Activated T-helper 2 cell treated with anti-CD3 and anti-CD28 coated beads, Interferon-gamma antibody, Interleukin-2, Interleukin-4, amounts not matched to agents 10 μg/mL and 5 μg/mL and 100 μg/mL, durations not matched to agents 14 hours and 24 hours and 36 hours (primary cell): ENCODE measurements at regions not wholly inside any gene's neighbourhood (a gene's known extent, or its start where the extent isn't known, plus 50 kb on each side); places are given as distances from the start of the nearest gene placed in this dataset.

Experiments used
- DNase-seq: peaks from one replicate; pipeline ENCODE4 v3.0.0; 2021; ENCODE audit warnings: low spot score
- H3K27ac Mint-ChIP-seq: one replicate; pipeline ENCODE4 v1.8.0; 2021; ENCODE audit warnings: mixed read lengths
- H3K27me3 Mint-ChIP-seq: one replicate; pipeline ENCODE4 v1.8.0; 2021; ENCODE audit warnings: low read depth, mixed read lengths
- H3K36me3 Mint-ChIP-seq: one replicate; pipeline ENCODE4 v1.8.0; 2021; ENCODE audit warnings: low read depth, mixed read lengths
- H3K4me1 Mint-ChIP-seq: one replicate; pipeline ENCODE4 v1.8.0; 2021; ENCODE audit warnings: low read depth, mixed read lengths
- H3K4me3 Mint-ChIP-seq: one replicate; pipeline ENCODE4 v1.8.0; 2021; ENCODE audit warnings: low read depth, mild to moderate bottlenecking, moderate library complexity, mixed read lengths
- H3K9me3 Mint-ChIP-seq: one replicate; pipeline ENCODE4 v1.8.0; 2021; ENCODE audit warnings: mixed read lengths
- intact Hi-C: fragments of 100-400 bp; cut with micrococcal nuclease; formaldehyde crosslinking; loops from one replicate; pipeline ENCODE4 v1.15.1; 2023

- Mint-ChIP-seq H3K4me1 (no peaks in the 10 kb centered on the region), H3K9me3 (no peaks in the 10 kb centered on the region), H3K27ac (no peak overlapping the region), H3K27me3 (no peaks in the 10 kb centered on the region), H3K4me3 (no peak overlapping the region), H3K36me3 (no peaks in the 10 kb centered on the region)
- intact Hi-C loops: no loop called here
- no peak for DNase-seq
Measured at GRCh38 chr22:47645450-47645914, 883.0 kb downstream of the TBC1D22A start.

- Mint-ChIP-seq H3K4me3 (no peak overlapping the region), H3K27me3 (no peaks in the 10 kb centered on the region), H3K27ac (no peak overlapping the region), H3K9me3 (peaks cover 17% of the 10 kb centered on the region), H3K36me3 (no peaks in the 10 kb centered on the region), H3K4me1 (no peaks in the 10 kb centered on the region)
- DNase-seq: no peak
- intact Hi-C loops: no loop called here
Measured at GRCh38 chr22:47634347-47634746, 871.9 kb downstream of the TBC1D22A start.

DNA sequence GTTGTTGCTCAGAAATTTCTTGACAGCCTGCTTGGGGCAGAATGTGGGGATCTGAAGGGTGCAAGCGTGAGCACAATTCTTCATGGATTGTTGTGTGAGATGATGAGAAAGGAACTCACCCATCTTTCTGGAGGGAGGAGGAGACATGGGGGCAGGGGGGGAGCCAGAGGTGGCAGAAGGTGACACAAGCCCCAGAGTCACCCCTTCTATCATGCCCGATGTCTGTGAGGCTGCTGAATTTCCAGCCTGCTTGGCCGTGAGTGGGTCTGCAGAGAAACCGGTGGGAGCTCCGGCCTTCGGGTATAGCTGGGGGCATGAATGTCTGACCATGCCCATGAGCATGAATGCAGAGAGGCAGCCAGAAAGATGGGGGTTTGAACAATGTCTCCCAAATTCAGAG, 870.7 kb downstream of the TBC1D22A start:
- Mint-ChIP-seq H3K27ac (no peak overlapping the region), H3K9me3 (peaks cover 11% of the 10 kb centered on the region), H3K4me1 (no peaks in the 10 kb centered on the region), H3K36me3 (no peaks in the 10 kb centered on the region), H3K4me3 (no peak overlapping the region), H3K27me3 (no peaks in the 10 kb centered on the region)
- intact Hi-C loops: no loop called here
- DNase-seq: no peak

DNA sequence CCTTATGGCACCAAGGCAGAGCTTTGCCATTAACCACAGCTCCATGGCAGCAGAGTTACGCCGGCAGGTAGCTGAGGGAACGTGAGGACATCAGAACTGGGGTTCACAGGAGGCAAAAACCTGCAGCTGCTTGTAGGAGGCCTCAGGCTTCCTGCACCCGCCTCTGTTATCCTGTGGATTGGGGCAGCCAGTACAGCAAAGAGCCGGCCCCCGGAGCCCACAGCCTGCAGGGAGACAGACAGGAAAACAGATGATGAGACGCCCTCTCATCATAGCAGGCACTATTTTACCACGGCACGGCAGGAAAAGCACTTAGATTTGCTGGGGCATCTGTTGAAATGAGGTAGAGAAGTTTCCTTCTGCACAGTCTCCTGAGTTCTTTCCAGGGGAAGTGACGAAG, 870.3 kb downstream of the TBC1D22A start:
- Mint-ChIP-seq H3K9me3 (peaks cover 8% of the 10 kb centered on the region), H3K4me1 (no peaks in the 10 kb centered on the region), H3K27ac (no peak overlapping the region), H3K36me3 (no peaks in the 10 kb centered on the region), H3K4me3 (no peak overlapping the region), H3K27me3 (no peaks in the 10 kb centered on the region)
- DNase-seq: no peak
- intact Hi-C loops: no loop called here

GRCh38 chr22:47631571-47632102, 869.2 kb downstream of the TBC1D22A start:
- no peak overlapping the region for H3K4me3 Mint-ChIP-seq

GRCh38 chr22:47630741-47631534, 868.5 kb downstream of the TBC1D22A start:
- no peak for DNase-seq
- Mint-ChIP-seq H3K36me3 (no peaks in the 10 kb centered on the region), H3K9me3 (peaks cover 4% of the 10 kb centered on the region), H3K27me3 (no peaks in the 10 kb centered on the region), H3K4me1 (no peaks in the 10 kb centered on the region), H3K27ac (no peak overlapping the region), H3K4me3 (no peak overlapping the region)
- intact Hi-C loops: no loop called here

More at GRCh38 chr22:47631571-47632102, 869.2 kb downstream of the TBC1D22A start:
- Mint-ChIP-seq H3K9me3 (peaks cover 4% of the 10 kb centered on the region), H3K36me3 (no peaks in the 10 kb centered on the region), H3K27ac (no peak overlapping the region), H3K27me3 (no peaks in the 10 kb centered on the region), H3K4me1 (no peaks in the 10 kb centered on the region)
- intact Hi-C loops: no loop called here
- DNase-seq: no peak

DNA sequence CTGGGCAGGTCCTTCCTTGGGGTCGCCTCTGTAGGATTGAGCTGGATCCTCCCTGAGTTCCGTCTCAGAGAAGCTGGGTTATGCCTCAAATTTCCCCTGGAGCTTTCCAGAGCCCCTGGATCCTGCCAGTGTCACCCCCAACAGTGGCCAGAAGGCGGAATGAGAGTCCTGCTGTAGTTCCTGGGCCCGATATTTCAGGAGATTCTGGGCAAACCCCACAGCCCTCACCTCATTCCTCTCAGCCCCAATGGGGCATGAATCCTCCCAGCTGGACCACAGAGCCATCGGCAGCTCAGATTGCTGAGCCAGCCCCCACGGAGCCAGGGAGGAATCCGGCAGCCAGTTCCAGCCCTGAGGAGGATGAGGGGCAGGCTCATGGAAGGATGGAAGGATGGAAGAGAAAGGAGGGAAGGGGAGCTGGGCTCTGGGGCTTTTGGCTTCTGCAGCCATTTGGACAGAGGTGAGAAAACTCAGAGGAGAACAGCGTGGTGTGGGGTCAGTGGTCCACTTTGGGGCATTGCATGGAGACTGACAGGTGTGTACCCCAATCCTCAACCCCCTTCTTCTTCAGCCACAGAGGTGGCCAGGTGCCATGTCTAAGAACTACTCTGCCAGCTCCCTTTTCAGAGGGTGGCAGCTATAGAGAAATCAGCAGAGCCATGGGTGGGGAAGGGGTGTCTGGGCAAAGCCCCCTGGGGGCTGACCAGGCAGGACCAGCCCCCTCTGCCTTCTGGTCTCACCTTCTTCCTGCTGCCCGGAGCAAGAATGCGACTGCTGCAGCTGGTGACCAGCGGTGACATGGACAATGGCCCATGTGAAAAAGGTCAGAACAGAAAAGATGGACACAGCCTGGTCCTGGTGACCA, 867.6 kb downstream of the TBC1D22A start:
- Mint-ChIP-seq H3K4me3 (no peak overlapping the region), H3K4me1 (no peaks in the 10 kb centered on the region), H3K9me3 (no peaks in the 10 kb centered on the region), H3K27ac (no peak overlapping the region), H3K27me3 (no peaks in the 10 kb centered on the region), H3K36me3 (no peaks in the 10 kb centered on the region)
- intact Hi-C loops: no loop called here
- DNase-seq: no peak

GRCh38 chr22:47629273-47629711, 866.8 kb downstream of the TBC1D22A start:
- Mint-ChIP-seq H3K4me1 (no peaks in the 10 kb centered on the region), H3K27ac (no peak overlapping the region), H3K36me3 (no peaks in the 10 kb centered on the region), H3K4me3 (no peak overlapping the region), H3K27me3 (no peaks in the 10 kb centered on the region), H3K9me3 (no peaks in the 10 kb centered on the region)
- intact Hi-C loops: no loop called here
- no peak for DNase-seq

- no peaks in the 10 kb centered on the region for H3K9me3 Mint-ChIP-seq
- H3K36me3 Mint-ChIP-seq: no peaks in the 10 kb centered on the region
- no peak overlapping the region for H3K4me3 Mint-ChIP-seq
- no peaks in the 10 kb centered on the region for H3K4me1 Mint-ChIP-seq
- DNase-seq: no peak
- no peak overlapping the region for H3K27ac Mint-ChIP-seq
- no peaks in the 10 kb centered on the region for H3K27me3 Mint-ChIP-seq
- intact Hi-C loops: no loop called here
Measured at GRCh38 chr22:47628477-47629272, 866.2 kb downstream of the TBC1D22A start.

- intact Hi-C loops: no loop called here
- H3K9me3 Mint-ChIP-seq: no peaks in the 10 kb centered on the region
- H3K36me3 Mint-ChIP-seq: no peaks in the 10 kb centered on the region
- H3K4me3 Mint-ChIP-seq: no peak overlapping the region
- no peak overlapping the region for H3K27ac Mint-ChIP-seq
- DNase-seq: no peak
- H3K4me1 Mint-ChIP-seq: no peaks in the 10 kb centered on the region
- no peaks in the 10 kb centered on the region for H3K27me3 Mint-ChIP-seq
Measured at GRCh38 chr22:47627556-47628253, 865.3 kb downstream of the TBC1D22A start.

- intact Hi-C loops: no loop called here
- no peak for DNase-seq
- Mint-ChIP-seq H3K9me3 (no peaks in the 10 kb centered on the region), H3K27ac (no peak overlapping the region), H3K36me3 (no peaks in the 10 kb centered on the region), H3K4me1 (no peaks in the 10 kb centered on the region), H3K27me3 (no peaks in the 10 kb centered on the region), H3K4me3 (no peak overlapping the region)
Measured at GRCh38 chr22:47626428-47627390, 864.3 kb downstream of the TBC1D22A start.
